ENCODE measurements at regions not wholly inside any gene's neighbourhood (a gene's known extent, or its start where the extent isn't known, plus 50 kb on each side); places are given as distances from the start of the nearest gene placed in this dataset.

- no peak overlapping the region for H3K27ac ChIP-seq (ENCODE audit: insufficient read depth, low read depth, low read length)
- H2AFZ ChIP-seq (ENCODE audit: low read depth, low read length) = no peak overlapping the region
- DNase-seq (ENCODE audit: low read depth, low spot score) = no peak
- H3K4me1 ChIP-seq (ENCODE audit: control insufficient read depth, extremely low read depth, insufficient read depth, low read length) = no peaks in the 10 kb centered on the region
- no peaks in the 10 kb centered on the region for H3K79me2 ChIP-seq (ENCODE audit: control insufficient read depth, insufficient read depth, low read length)
- FAIRE-seq = no peak
- ChIA-PET CTCF (no interaction called here), POLR2A (no interaction called here)
- H3K4me3 ChIP-seq (replicated peaks in 1 of 3; ENCODE audit: insufficient read depth in 1 of 3, low read depth in 1 of 3, low read length in 3 of 3) = no peak overlapping the region
- no peaks in the 10 kb centered on the region for H3K36me3 ChIP-seq (ENCODE audit: control insufficient read depth in 2 of 2, extremely low read depth in 1 of 2, insufficient read depth in 2 of 2, low read length in 2 of 2)
- TF ChIP-seq EZH2 (IDR thresholded peaks at IDR 0.05; ENCODE audit: borderline replicate concordance, low read depth, low read length, severe bottlenecking) = no peak
- no peak for TF ChIP-seq POLR2A (IDR thresholded peaks at IDR 0.05; ENCODE audit: low read depth, low read length)
- TF ChIP-seq MAX (IDR thresholded peaks at IDR 0.05; ENCODE audit: insufficient read depth, insufficient read length) = no peak
- no peak for TF ChIP-seq GATA2 (IDR thresholded peaks at IDR 0.05; ENCODE audit: insufficient read depth, insufficient read length, low read depth, low read length)
- H3K9ac ChIP-seq (replicated peaks; ENCODE audit: extremely low read depth, insufficient read depth, low read length) = no peak overlapping the region
- H3K4me2 ChIP-seq (ENCODE audit: insufficient read depth, low read length) = no peak overlapping the region
- no TSS peak for BruUV-seq (replicated peaks)
- H3K27me3 ChIP-seq (ENCODE audit: control insufficient read depth in 2 of 2, insufficient read depth in 2 of 2, low read length in 2 of 2) = no peaks in the 10 kb centered on the region
- dilution Hi-C loops (cut with MboI; ENCODE audit: extremely low pct_ligation_motif_present, low sequenced_read_pairs) = no loop called here
- intact Hi-C loops (cut with micrococcal nuclease) = no loop called here
- no peaks in the 10 kb centered on the region for H4K20me1 ChIP-seq (replicated peaks; ENCODE audit: control insufficient read depth, extremely low read depth, insufficient read depth, low read length)
- H3K9me3 ChIP-seq (replicated peaks; ENCODE audit: control insufficient read depth, insufficient read depth, low read length) = no peaks in the 10 kb centered on the region
- no peaks in the 10 kb centered on the region for H3K9me1 ChIP-seq (replicated peaks; ENCODE audit: control insufficient read depth, extremely low read depth, insufficient read depth, low read length)
These were observed 68.9 kb downstream of the RDH14 start for GRCh38 chr2:18491577-18491976.

GRCh38 chr2:18490901-18491300 lies 69.6 kb downstream of the RDH14 start:
- POLR2A ChIA-PET = no interaction called here
- Histone ChIP-seq H3K4me3 (replicated peaks in 1 of 3; ENCODE audit: insufficient read depth in 1 of 3, low read depth in 1 of 3, low read length in 3 of 3) (no peak overlapping the region), H3K4me2 (ENCODE audit: insufficient read depth, low read length) (no peak overlapping the region), H3K9ac (replicated peaks; ENCODE audit: extremely low read depth, insufficient read depth, low read length) (no peak overlapping the region), H3K9me1 (replicated peaks; ENCODE audit: control insufficient read depth, extremely low read depth, insufficient read depth, low read length) (no peaks in the 10 kb centered on the region), H3K9me3 (replicated peaks; ENCODE audit: control insufficient read depth, insufficient read depth, low read length) (no peaks in the 10 kb centered on the region), H2AFZ (ENCODE audit: low read depth, low read length) (no peak overlapping the region), H3K27me3 (ENCODE audit: control insufficient read depth in 2 of 2, insufficient read depth in 2 of 2, low read length in 2 of 2) (no peaks in the 10 kb centered on the region), H4K20me1 (replicated peaks; ENCODE audit: control insufficient read depth, extremely low read depth, insufficient read depth, low read length) (no peaks in the 10 kb centered on the region), H3K27ac (ENCODE audit: insufficient read depth, low read depth, low read length) (no peak overlapping the region), H3K79me2 (ENCODE audit: control insufficient read depth, insufficient read depth, low read length) (no peaks in the 10 kb centered on the region), H3K4me1 (ENCODE audit: control insufficient read depth, extremely low read depth, insufficient read depth, low read length) (no peaks in the 10 kb centered on the region), H3K36me3 (ENCODE audit: control insufficient read depth in 2 of 2, extremely low read depth in 1 of 2, insufficient read depth in 2 of 2, low read length in 2 of 2) (no peaks in the 10 kb centered on the region)
- dilution Hi-C loops (cut with MboI; ENCODE audit: extremely low pct_ligation_motif_present, low sequenced_read_pairs) = no loop called here
- CTCF ChIA-PET = no interaction called here
- intact Hi-C loops (cut with micrococcal nuclease) = no loop called here
- BruUV-seq (replicated peaks) = no TSS peak
- FAIRE-seq (no peak), DNase-seq (ENCODE audit: low read depth, low spot score) (no peak)
- TF ChIP-seq CTCF (IDR thresholded peaks at IDR 0.05; ENCODE audit: extremely low read depth in 1 of 2, insufficient read depth in 1 of 2, low read depth in 1 of 2, low read length in 2 of 2) (no peak), POLR2AphosphoS5 (IDR thresholded peaks at IDR 0.05; ENCODE audit: insufficient read depth, low read depth, low read length) (no peak), POLR2A (IDR thresholded peaks at IDR 0.05; ENCODE audit: low read depth, low read length) (no peak), JUN (IDR thresholded peaks at IDR 0.05; ENCODE audit: borderline replicate concordance, insufficient read depth, insufficient read length, low read depth) (no peak), FOS (IDR thresholded peaks at IDR 0.05; ENCODE audit: borderline replicate concordance, insufficient read depth, low read length) (no peak), EZH2 (IDR thresholded peaks at IDR 0.05; ENCODE audit: borderline replicate concordance, low read depth, low read length, severe bottlenecking) (no peak), MAX (IDR thresholded peaks at IDR 0.05; ENCODE audit: insufficient read depth, insufficient read length) (no peak), MYC (IDR thresholded peaks at IDR 0.05; ENCODE audit: low read depth, low read length) (no peak), GATA2 (IDR thresholded peaks at IDR 0.05; ENCODE audit: insufficient read depth, insufficient read length, low read depth, low read length) (no peak)

Measured in endothelial cell of umbilical vein (primary cell).